ENCODE measurements at regions not wholly inside any gene's neighbourhood (a gene's known extent, or its start where the extent isn't known, plus 50 kb on each side); places are given as distances from the start of the nearest gene placed in this dataset.

DNA sequence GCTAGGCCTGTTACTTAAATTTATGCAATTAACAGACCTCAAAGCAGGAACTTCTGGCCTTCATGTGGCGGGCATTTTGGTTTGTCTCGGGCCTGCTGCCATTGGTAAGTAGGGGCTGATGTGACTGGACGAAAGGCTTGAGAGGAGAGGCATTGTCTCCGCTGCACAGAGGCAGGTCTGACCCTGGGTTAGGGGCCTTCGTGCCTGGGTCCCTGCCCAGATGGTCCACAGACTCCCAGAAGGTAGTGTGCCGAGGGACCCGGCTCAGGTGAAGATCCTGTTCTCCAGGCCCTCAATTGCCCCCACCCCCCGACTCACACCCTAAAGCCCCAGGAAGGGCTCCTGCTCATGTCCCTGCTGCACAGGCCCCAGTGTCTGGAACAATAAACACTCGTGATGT, 764.9 kb downstream of the TMEM182 start:
- TF ChIP-seq, protein P1, sequence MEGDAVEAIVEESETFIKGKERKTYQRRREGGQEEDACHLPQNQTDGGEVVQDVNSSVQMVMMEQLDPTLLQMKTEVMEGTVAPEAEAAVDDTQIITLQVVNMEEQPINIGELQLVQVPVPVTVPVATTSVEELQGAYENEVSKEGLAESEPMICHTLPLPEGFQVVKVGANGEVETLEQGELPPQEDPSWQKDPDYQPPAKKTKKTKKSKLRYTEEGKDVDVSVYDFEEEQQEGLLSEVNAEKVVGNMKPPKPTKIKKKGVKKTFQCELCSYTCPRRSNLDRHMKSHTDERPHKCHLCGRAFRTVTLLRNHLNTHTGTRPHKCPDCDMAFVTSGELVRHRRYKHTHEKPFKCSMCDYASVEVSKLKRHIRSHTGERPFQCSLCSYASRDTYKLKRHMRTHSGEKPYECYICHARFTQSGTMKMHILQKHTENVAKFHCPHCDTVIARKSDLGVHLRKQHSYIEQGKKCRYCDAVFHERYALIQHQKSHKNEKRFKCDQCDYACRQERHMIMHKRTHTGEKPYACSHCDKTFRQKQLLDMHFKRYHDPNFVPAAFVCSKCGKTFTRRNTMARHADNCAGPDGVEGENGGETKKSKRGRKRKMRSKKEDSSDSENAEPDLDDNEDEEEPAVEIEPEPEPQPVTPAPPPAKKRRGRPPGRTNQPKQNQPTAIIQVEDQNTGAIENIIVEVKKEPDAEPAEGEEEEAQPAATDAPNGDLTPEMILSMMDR (IDR thresholded peaks at IDR 0.05): no peak
- no peak for TF ChIP-seq POLR2A (IDR thresholded peaks at IDR 0.05)
- H3K4me1 ChIP-seq: no peaks in the 10 kb centered on the region
- WGBS, 2 donors: 81 to 82% methylated on average over 7 to 9 of the region's 9 CpGs
- no peaks in the 10 kb centered on the region for H3K27me3 ChIP-seq
- no peaks in the 10 kb centered on the region for H3K9me3 ChIP-seq
- intact Hi-C loops (cut with DNase I; ENCODE audit: low total_unique reads): no loop called here
- no peak for DNase-seq
- no peak overlapping the region for H3K27ac ChIP-seq
- no peaks in the 10 kb centered on the region for H3K36me3 ChIP-seq (ENCODE audit: low read depth, missing control alignments)
- H3K4me3 ChIP-seq: no peak overlapping the region

DNA sequence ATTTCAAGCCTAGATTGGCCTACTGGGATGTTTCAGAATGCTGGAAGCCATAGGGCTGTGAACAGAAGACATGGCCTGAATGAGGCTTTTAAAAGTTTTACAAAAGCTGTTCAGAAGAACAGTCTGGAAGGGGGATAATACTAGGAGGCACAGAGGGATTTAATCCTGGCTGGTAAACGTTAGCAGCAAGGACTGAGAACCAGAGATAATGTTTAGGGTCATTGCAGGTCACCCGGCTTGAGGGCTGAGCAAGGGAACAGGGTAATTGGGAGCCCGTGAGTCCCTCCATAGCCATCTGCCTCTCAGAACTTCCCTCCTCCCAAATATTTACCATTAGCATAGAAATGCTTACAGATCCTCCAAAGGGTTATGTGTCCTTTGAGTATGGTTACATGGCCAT, 765.4 kb downstream of the TMEM182 start:
- Histone ChIP-seq H3K9me3 (no peaks in the 10 kb centered on the region), H3K27me3 (no peaks in the 10 kb centered on the region), H3K4me3 (no peak overlapping the region), H3K27ac (no peak overlapping the region), H3K4me1 (no peaks in the 10 kb centered on the region), H3K36me3 (ENCODE audit: low read depth, missing control alignments) (no peaks in the 10 kb centered on the region)
- 59 to 60% methylated on average over 3 of the region's 3 CpGs for WGBS, 2 donors
- no peak for DNase-seq
- intact Hi-C loops (cut with DNase I; ENCODE audit: low total_unique reads): no loop called here
- TF ChIP-seq POLR2A (IDR thresholded peaks at IDR 0.05): no peak
- TF ChIP-seq, protein P1 (IDR thresholded peaks at IDR 0.05): no peak

DNA sequence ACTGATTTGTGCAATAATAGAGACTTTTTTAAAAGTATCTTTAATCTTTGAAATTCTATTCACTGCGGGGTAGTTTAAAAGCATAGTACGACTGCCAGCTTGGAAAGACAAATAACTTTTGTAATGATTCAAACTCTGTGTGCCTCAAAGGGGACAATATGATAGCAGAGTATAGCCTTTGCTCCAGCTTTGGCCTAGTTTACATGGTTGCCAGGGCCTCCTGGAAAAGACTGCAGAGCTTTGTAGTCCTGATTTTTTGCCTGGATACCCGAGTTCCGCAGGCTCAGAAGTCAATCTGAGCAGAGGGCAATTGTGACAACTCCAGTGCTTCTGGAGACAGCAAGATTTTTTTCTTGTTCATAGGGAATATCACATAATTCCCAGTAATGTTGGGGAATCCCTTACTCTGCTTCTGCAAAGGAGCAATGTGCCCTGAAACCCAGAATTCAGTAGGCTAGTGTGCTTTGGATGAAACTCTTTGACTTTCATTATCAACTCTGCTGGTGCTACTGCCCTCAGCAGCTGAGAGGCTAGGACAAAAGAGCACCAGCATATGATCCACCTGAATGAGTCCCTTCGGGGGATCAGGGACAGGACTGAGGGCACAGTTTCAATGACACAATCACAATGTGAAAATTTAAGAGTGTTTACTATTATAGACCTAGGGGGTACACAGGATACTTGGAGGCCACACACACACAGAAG, 768.1 kb downstream of the TMEM182 start:
- WGBS, 2 donors: 84% methylated on average over 4 to 5 of the region's 5 CpGs
- no peak for TF ChIP-seq POLR2A (IDR thresholded peaks at IDR 0.05)
- TF ChIP-seq, protein P1 (IDR thresholded peaks at IDR 0.05): no peak
- Histone ChIP-seq H3K27me3 (no peaks in the 10 kb centered on the region), H3K27ac (no peak overlapping the region), H3K36me3 (ENCODE audit: low read depth, missing control alignments) (no peaks in the 10 kb centered on the region), H3K4me1 (no peaks in the 10 kb centered on the region), H3K4me3 (no peak overlapping the region), H3K9me3 (no peaks in the 10 kb centered on the region)
- DNase-seq: no peak
- intact Hi-C loops (cut with DNase I; ENCODE audit: low total_unique reads): no loop called here

DNA sequence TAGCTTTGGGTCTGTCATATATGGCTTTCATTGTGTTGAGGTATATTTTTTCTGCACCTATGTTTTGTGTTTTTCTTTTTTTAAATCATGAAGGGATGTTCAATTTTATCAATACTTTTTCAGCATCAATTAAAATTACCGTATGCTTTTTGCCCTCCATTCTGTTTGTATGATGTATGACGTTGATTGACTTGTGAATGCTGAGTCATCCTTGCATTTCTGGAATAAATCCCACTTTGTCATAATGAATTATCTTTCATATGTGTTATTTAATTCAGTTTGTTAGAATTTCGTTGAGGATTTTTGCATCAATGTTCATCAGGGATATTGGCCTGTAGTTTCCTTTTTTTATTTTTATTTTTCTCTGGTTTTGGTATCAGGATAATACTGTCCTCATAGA, 790.9 kb downstream of the TMEM182 start:
- H3K27ac ChIP-seq: no peak overlapping the region
- WGBS, 2 donors: 88 to 89% methylated on average over 3 of the region's 3 CpGs
- no peaks in the 10 kb centered on the region for H3K27me3 ChIP-seq
- DNase-seq: no peak
- no peak overlapping the region for H3K4me3 ChIP-seq
- H3K36me3 ChIP-seq (ENCODE audit: low read depth, missing control alignments): no peaks in the 10 kb centered on the region
- H3K4me1 ChIP-seq: no peaks in the 10 kb centered on the region
- H3K9me3 ChIP-seq: no peaks in the 10 kb centered on the region
- intact Hi-C loops (cut with DNase I; ENCODE audit: low total_unique reads): no loop called here
- TF ChIP-seq, protein P1 (IDR thresholded peaks at IDR 0.05): no peak
- TF ChIP-seq POLR2A (IDR thresholded peaks at IDR 0.05): no peak

DNA sequence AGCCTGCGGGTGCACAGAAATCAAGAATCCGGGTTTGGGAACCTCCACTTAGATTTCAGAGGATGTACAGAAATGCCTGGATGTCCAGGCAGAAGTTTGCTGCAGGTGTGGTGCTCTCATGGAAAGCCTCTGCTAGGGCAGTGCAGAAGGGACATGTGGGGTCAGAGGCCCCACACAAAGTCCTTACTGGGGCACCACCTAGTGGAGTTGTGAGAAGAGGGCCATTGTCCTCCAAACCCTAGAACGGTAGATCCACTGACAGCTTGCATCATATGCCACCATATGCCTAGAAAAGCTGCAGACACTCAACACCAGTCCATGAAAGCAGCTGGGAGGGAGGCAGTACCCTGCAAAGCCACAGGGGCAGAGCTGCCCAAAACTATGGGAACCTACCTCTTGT, 833.0 kb downstream of the TMEM182 start:
- Histone ChIP-seq H3K27ac (no peak overlapping the region), H3K36me3 (ENCODE audit: low read depth, missing control alignments) (no peaks in the 10 kb centered on the region), H3K4me3 (no peak overlapping the region), H3K9me3 (no peaks in the 10 kb centered on the region), H3K4me1 (no peaks in the 10 kb centered on the region), H3K27me3 (no peaks in the 10 kb centered on the region)
- no peak for TF ChIP-seq POLR2A (IDR thresholded peaks at IDR 0.05)
- TF ChIP-seq, protein P1 (IDR thresholded peaks at IDR 0.05): no peak
- DNase-seq: no peak
- intact Hi-C loops (cut with DNase I; ENCODE audit: low total_unique reads): no loop called here
- WGBS, 2 donors: 77 to 100% methylated on average over 3 of the region's 3 CpGs

All from testis (tissue), 2 donors.